ENCODE measurements at regions not wholly inside any gene's neighbourhood (a gene's known extent, or its start where the extent isn't known, plus 50 kb on each side); places are given as distances from the start of the nearest gene placed in this dataset.

DNA sequence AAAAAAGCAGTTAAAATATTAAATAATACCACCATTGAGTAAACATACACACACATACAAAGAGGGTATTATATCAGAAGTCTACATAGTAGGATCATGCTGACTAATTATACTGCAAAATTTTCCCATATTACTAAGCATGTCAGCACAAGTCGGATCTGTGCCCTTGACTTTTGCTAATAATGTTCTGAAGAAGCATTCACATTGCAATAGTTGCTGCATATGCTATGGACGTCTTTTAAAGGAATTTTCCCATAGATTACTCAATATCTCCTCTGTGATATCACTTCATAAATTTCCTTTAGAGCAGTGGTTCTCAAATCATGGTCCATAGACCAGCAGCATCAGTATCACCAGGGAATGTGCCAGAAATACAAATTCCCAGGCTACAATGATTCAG is 110.9 kb upstream of the NUDT7 start:
- H3K4me3 Mint-ChIP-seq (ENCODE audit: low read depth, unreplicated experiment) = no peak overlapping the region
- peaks cover 3% of the 10 kb centered on the region for H3K9me3 Mint-ChIP-seq (ENCODE audit: low read depth, unreplicated experiment)
- TF ChIP-seq, protein P1, sequence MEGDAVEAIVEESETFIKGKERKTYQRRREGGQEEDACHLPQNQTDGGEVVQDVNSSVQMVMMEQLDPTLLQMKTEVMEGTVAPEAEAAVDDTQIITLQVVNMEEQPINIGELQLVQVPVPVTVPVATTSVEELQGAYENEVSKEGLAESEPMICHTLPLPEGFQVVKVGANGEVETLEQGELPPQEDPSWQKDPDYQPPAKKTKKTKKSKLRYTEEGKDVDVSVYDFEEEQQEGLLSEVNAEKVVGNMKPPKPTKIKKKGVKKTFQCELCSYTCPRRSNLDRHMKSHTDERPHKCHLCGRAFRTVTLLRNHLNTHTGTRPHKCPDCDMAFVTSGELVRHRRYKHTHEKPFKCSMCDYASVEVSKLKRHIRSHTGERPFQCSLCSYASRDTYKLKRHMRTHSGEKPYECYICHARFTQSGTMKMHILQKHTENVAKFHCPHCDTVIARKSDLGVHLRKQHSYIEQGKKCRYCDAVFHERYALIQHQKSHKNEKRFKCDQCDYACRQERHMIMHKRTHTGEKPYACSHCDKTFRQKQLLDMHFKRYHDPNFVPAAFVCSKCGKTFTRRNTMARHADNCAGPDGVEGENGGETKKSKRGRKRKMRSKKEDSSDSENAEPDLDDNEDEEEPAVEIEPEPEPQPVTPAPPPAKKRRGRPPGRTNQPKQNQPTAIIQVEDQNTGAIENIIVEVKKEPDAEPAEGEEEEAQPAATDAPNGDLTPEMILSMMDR (IDR thresholded peaks at IDR 0.05; ENCODE audit: unreplicated experiment) = no peak
- H3K27ac Mint-ChIP-seq (ENCODE audit: unreplicated experiment) = no peak overlapping the region
- DNase-seq = no peak
- CTCF ChIA-PET = no interaction called here
- intact Hi-C loops (cut with micrococcal nuclease; ENCODE audit: unreplicated experiment) = no loop called here
- H3K36me3 Mint-ChIP-seq (ENCODE audit: insufficient read depth, unreplicated experiment) = no peaks in the 10 kb centered on the region
- no TSS peak for BruUV-seq (replicated peaks)
- H3K4me1 Mint-ChIP-seq (ENCODE audit: low read depth, unreplicated experiment) = no peaks in the 10 kb centered on the region
- H3K27me3 Mint-ChIP-seq (ENCODE audit: unreplicated experiment) = peaks cover 37% of the 10 kb centered on the region

DNA sequence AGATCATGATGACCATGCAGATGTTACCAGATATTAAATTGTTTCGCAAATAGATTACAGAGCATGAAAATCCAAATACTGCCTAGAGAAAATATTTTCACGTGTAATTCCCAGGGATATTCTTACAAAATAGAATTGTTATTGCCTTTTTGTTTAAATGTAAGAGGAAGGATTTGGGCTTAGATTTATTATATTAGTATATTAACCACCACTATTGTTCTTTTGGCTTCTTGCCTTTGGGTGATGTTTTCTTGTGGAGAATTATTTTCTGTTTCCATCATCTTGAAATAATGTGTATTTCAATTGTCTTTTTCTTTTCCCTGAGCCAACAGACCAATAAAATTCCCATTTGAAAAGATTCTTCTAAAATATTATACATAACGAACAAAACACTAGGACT is 109.7 kb upstream of the NUDT7 start:
- H3K4me1 Mint-ChIP-seq (ENCODE audit: low read depth, unreplicated experiment) = no peaks in the 10 kb centered on the region
- H3K36me3 Mint-ChIP-seq (ENCODE audit: insufficient read depth, unreplicated experiment) = no peaks in the 10 kb centered on the region
- no peak overlapping the region for H3K27ac Mint-ChIP-seq (ENCODE audit: unreplicated experiment)
- intact Hi-C loops (cut with micrococcal nuclease; ENCODE audit: unreplicated experiment) = no loop called here
- H3K9me3 Mint-ChIP-seq (ENCODE audit: low read depth, unreplicated experiment) = peaks cover 3% of the 10 kb centered on the region
- DNase-seq = no peak
- no peak overlapping the region for H3K4me3 Mint-ChIP-seq (ENCODE audit: low read depth, unreplicated experiment)
- TF ChIP-seq, protein P1 (IDR thresholded peaks at IDR 0.05; ENCODE audit: unreplicated experiment) = no peak
- CTCF ChIA-PET = no interaction called here
- peaks cover 42% of the 10 kb centered on the region for H3K27me3 Mint-ChIP-seq (ENCODE audit: unreplicated experiment)
- BruUV-seq (replicated peaks) = no TSS peak

DNA sequence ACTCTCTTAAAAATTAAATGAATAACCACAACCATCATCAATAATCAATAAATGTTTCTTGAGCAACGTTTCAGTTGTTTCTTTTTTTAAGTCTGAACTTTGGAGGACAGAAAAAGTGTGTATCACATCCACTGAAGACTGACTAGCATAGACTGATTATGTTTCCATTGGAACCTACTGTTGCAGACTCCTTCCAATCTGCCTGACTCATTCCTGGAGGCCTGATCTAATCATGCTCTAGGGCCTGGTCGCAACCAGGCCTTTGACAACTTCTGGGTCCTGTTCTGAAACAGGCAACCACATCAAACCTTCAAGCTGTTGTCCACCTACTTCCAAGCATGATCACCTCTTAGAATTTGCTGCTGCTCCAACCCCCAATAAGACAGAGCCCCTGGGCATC is 109.2 kb upstream of the NUDT7 start:
- Mint-ChIP-seq H3K27me3 (ENCODE audit: unreplicated experiment) (peaks cover 47% of the 10 kb centered on the region), H3K4me1 (ENCODE audit: low read depth, unreplicated experiment) (no peaks in the 10 kb centered on the region), H3K9me3 (ENCODE audit: low read depth, unreplicated experiment) (peaks cover 3% of the 10 kb centered on the region), H3K4me3 (ENCODE audit: low read depth, unreplicated experiment) (no peak overlapping the region), H3K36me3 (ENCODE audit: insufficient read depth, unreplicated experiment) (no peaks in the 10 kb centered on the region), H3K27ac (ENCODE audit: unreplicated experiment) (no peak overlapping the region)
- TF ChIP-seq, protein P1 (IDR thresholded peaks at IDR 0.05; ENCODE audit: unreplicated experiment) = no peak
- no peak for DNase-seq
- BruUV-seq (replicated peaks) = no TSS peak
- CTCF ChIA-PET = no interaction called here
- intact Hi-C loops (cut with micrococcal nuclease; ENCODE audit: unreplicated experiment) = no loop called here

DNA sequence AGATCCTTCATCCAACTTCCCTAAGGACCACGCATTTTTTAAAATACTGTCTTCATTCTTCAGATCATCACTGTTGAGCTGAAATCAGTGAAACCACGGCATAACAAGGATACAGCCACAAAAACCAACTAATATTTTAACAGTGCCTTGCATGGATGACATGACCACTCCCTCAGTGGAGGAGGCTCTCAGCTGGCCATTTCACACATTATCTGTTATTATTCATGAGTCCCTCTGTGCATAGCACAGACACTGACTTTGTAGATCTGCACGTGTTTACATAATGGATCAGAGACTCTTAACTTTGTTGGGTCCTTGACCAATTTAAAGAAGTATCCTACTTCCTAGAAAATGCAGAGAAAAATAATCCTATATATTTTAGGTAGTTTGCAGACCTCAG is 104.8 kb upstream of the NUDT7 start:
- peaks cover 54% of the 10 kb centered on the region for H3K27me3 Mint-ChIP-seq (ENCODE audit: unreplicated experiment)
- H3K36me3 Mint-ChIP-seq (ENCODE audit: insufficient read depth, unreplicated experiment) = no peaks in the 10 kb centered on the region
- no peaks in the 10 kb centered on the region for H3K4me1 Mint-ChIP-seq (ENCODE audit: low read depth, unreplicated experiment)
- DNase-seq = no peak
- TF ChIP-seq, protein P1 (IDR thresholded peaks at IDR 0.05; ENCODE audit: unreplicated experiment) = no peak
- CTCF ChIA-PET = no interaction called here
- intact Hi-C loops (cut with micrococcal nuclease; ENCODE audit: unreplicated experiment) = no loop called here
- BruUV-seq (replicated peaks) = no TSS peak
- no peak overlapping the region for H3K4me3 Mint-ChIP-seq (ENCODE audit: low read depth, unreplicated experiment)
- H3K27ac Mint-ChIP-seq (ENCODE audit: unreplicated experiment) = no peak overlapping the region
- H3K9me3 Mint-ChIP-seq (ENCODE audit: low read depth, unreplicated experiment) = no peaks in the 10 kb centered on the region

DNA sequence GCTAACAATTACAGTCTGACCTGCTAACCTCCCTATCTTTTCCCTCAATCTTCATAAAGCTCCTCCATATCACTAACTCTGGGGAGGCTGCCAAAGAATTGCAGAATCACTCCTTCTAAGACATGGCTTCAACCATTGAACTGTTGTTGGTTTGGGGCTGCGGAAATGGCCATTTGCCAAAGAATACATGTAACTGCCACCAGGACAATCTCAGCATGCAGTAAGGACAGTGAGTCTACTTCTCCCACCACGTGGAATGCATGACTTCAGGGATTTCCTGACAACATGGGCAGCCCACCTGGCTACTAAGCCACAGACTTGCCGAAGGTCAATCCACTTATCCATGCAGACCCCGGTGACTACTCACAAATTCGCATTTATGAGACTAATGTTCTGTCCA is 104.3 kb upstream of the NUDT7 start:
- no TSS peak for BruUV-seq (replicated peaks)
- Mint-ChIP-seq H3K4me1 (ENCODE audit: low read depth, unreplicated experiment) (no peaks in the 10 kb centered on the region), H3K4me3 (ENCODE audit: low read depth, unreplicated experiment) (no peak overlapping the region), H3K9me3 (ENCODE audit: low read depth, unreplicated experiment) (no peaks in the 10 kb centered on the region), H3K36me3 (ENCODE audit: insufficient read depth, unreplicated experiment) (no peaks in the 10 kb centered on the region), H3K27me3 (ENCODE audit: unreplicated experiment) (peaks cover 54% of the 10 kb centered on the region), H3K27ac (ENCODE audit: unreplicated experiment) (no peak overlapping the region)
- intact Hi-C loops (cut with micrococcal nuclease; ENCODE audit: unreplicated experiment) = no loop called here
- no peak for DNase-seq
- CTCF ChIA-PET = no interaction called here
- TF ChIP-seq, protein P1 (IDR thresholded peaks at IDR 0.05; ENCODE audit: unreplicated experiment) = no peak
